ENCODE measurements at regions not wholly inside any gene's neighbourhood (a gene's known extent, or its start where the extent isn't known, plus 50 kb on each side); places are given as distances from the start of the nearest gene placed in this dataset.

DNA sequence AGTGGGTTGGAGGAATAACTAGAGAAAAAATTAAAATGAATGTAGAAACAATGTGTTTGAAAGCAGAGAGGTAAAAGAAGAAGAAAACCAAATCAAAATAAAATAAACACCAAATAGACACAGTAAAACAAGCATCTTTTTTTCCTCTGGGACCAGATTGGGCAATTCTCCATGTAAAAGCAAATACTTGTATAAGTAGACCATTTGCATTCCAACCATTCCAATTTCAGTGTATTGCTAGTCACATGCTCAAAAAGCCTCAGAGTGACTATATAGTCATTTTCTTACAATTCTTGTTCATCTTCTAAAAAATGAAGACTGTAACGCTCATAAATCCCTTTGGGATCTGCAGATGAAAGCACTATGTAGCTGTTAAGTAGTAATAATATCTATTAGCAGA is 969.5 kb downstream of the PCDH18 start:
- no TSS peak for BruUV-seq (replicated peaks)
- no peaks in the 10 kb centered on the region for H3K9me2 ChIP-seq (ENCODE audit: insufficient read depth)
- ATAC-seq (no peak), DNase-seq (ENCODE audit: low read depth, low spot score) (no peak)
- no peak overlapping the region for H3K27ac ChIP-seq (ENCODE audit: low read depth, low read length)
- no peak overlapping the region for H2AFZ ChIP-seq (ENCODE audit: low read depth, low read length, poor library complexity, severe bottlenecking)
- ChIA-PET RAD21 (ENCODE audit: low non-redundant PET in 1 of 2, low total read pairs in 2 of 2, uncharacterized antibody in 2 of 2, unreplicated experiment in 2 of 2) (no interaction called here), POLR2A (no interaction called here), CTCF (no interaction called here)
- H3K27me3 ChIP-seq (ENCODE audit: insufficient read depth, low read length) = no peaks in the 10 kb centered on the region
- no peak overlapping the region for H3K4me3 ChIP-seq (replicated peaks in 1 of 2; ENCODE audit: low read depth in 1 of 2, low read length in 2 of 2)
- H3K4me2 ChIP-seq (ENCODE audit: low read length) = no peak overlapping the region
- TF ChIP-seq SIN3A (IDR thresholded peaks at IDR 0.05; ENCODE audit: low read depth) (no peak), ZNF274 (IDR thresholded peaks at IDR 0.05; ENCODE audit: low read depth, low read length) (no peak)
- TF ChIP-seq, protein P1, sequence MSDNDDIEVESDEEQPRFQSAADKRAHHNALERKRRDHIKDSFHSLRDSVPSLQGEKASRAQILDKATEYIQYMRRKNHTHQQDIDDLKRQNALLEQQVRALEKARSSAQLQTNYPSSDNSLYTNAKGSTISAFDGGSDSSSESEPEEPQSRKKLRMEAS (IDR thresholded peaks at IDR 0.05) = no peak
- H4K20me1 ChIP-seq (ENCODE audit: insufficient read depth) = no peaks in the 10 kb centered on the region
- no peak overlapping the region for H3K9ac ChIP-seq (ENCODE audit: low read length)
- intact Hi-C loops (cut with micrococcal nuclease) = no loop called here
- no peaks in the 10 kb centered on the region for H3K79me2 ChIP-seq (ENCODE audit: insufficient read depth, low read length)
- H3K36me3 ChIP-seq (ENCODE audit: control insufficient read depth in 1 of 2, insufficient read depth in 2 of 2, low read length in 2 of 2) = no peaks in the 10 kb centered on the region
- no peaks in the 10 kb centered on the region for H3K9me3 ChIP-seq (ENCODE audit: control insufficient read depth in 1 of 2, insufficient read depth in 1 of 2, low read depth in 1 of 2, low read length in 2 of 2)
- H3K4me1 ChIP-seq (ENCODE audit: control insufficient read depth in 1 of 2, insufficient read depth in 2 of 2, low read length in 2 of 2) = no peaks in the 10 kb centered on the region

DNA sequence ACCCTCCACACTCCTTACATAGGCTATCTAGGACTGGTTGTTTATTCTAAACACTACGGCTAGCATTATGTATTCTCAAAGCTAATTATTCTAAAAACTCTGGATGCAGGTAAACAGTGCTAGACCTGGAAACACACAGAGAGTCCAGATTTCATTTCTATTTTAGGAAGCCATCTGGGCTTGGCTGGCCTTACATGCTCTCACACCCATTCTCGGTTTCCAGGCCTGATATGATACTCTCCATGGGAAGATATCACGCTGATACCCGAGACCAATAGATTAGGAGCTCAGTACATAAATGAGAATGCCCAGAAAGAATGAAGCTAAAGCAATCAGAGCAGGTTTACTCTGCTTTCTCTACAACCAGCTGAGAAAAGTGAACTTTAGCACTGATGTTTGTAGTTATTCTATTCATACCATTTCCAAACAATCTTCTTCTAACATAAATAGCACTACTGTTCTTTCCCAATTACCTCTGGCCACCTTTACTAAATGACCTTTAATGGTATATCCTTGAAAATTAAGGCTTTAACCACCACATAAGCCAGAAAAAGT is 973.3 kb downstream of the PCDH18 start:
- Histone ChIP-seq H3K36me3 (ENCODE audit: control insufficient read depth in 1 of 2, insufficient read depth in 2 of 2, low read length in 2 of 2) (no peaks in the 10 kb centered on the region), H3K9me2 (ENCODE audit: insufficient read depth) (no peaks in the 10 kb centered on the region), H3K9ac (ENCODE audit: low read length) (no peak overlapping the region), H3K27me3 (ENCODE audit: insufficient read depth, low read length) (no peaks in the 10 kb centered on the region), H3K79me2 (ENCODE audit: insufficient read depth, low read length) (no peaks in the 10 kb centered on the region), H3K9me3 (ENCODE audit: control insufficient read depth in 1 of 2, insufficient read depth in 1 of 2, low read depth in 1 of 2, low read length in 2 of 2) (no peaks in the 10 kb centered on the region), H3K4me3 (replicated peaks in 1 of 2; ENCODE audit: low read depth in 1 of 2, low read length in 2 of 2) (no peak overlapping the region), H3K4me1 (ENCODE audit: control insufficient read depth in 1 of 2, insufficient read depth in 2 of 2, low read length in 2 of 2) (no peaks in the 10 kb centered on the region), H4K20me1 (ENCODE audit: insufficient read depth) (no peaks in the 10 kb centered on the region), H3K27ac (ENCODE audit: low read depth, low read length) (no peak overlapping the region), H2AFZ (ENCODE audit: low read depth, low read length, poor library complexity, severe bottlenecking) (no peak overlapping the region), H3K4me2 (ENCODE audit: low read length) (no peak overlapping the region)
- ChIA-PET POLR2A (no interaction called here), RAD21 (ENCODE audit: low non-redundant PET in 1 of 2, low total read pairs in 2 of 2, uncharacterized antibody in 2 of 2, unreplicated experiment in 2 of 2) (no interaction called here), CTCF (no interaction called here)
- no TSS peak for BruUV-seq (replicated peaks)
- intact Hi-C loops (cut with micrococcal nuclease) = no loop called here
- no peak for DNase-seq (ENCODE audit: low read depth, low spot score)
- no peak for ATAC-seq
- TF ChIP-seq YY1 (IDR thresholded peaks at IDR 0.05; ENCODE audit: extremely low read depth, insufficient replicate concordance, low read depth, low read length) = no peak
- TF ChIP-seq RAD21 (IDR thresholded peaks at IDR 0.05; ENCODE audit: low read depth) = no peak
- no peak for TF ChIP-seq TCF7L2 (IDR thresholded peaks at IDR 0.05; ENCODE audit: borderline replicate concordance, extremely low read depth, insufficient read depth, insufficient read length)
- TF ChIP-seq SRF (IDR thresholded peaks at IDR 0.05; ENCODE audit: low read depth) = no peak
- TF ChIP-seq, protein P2, sequence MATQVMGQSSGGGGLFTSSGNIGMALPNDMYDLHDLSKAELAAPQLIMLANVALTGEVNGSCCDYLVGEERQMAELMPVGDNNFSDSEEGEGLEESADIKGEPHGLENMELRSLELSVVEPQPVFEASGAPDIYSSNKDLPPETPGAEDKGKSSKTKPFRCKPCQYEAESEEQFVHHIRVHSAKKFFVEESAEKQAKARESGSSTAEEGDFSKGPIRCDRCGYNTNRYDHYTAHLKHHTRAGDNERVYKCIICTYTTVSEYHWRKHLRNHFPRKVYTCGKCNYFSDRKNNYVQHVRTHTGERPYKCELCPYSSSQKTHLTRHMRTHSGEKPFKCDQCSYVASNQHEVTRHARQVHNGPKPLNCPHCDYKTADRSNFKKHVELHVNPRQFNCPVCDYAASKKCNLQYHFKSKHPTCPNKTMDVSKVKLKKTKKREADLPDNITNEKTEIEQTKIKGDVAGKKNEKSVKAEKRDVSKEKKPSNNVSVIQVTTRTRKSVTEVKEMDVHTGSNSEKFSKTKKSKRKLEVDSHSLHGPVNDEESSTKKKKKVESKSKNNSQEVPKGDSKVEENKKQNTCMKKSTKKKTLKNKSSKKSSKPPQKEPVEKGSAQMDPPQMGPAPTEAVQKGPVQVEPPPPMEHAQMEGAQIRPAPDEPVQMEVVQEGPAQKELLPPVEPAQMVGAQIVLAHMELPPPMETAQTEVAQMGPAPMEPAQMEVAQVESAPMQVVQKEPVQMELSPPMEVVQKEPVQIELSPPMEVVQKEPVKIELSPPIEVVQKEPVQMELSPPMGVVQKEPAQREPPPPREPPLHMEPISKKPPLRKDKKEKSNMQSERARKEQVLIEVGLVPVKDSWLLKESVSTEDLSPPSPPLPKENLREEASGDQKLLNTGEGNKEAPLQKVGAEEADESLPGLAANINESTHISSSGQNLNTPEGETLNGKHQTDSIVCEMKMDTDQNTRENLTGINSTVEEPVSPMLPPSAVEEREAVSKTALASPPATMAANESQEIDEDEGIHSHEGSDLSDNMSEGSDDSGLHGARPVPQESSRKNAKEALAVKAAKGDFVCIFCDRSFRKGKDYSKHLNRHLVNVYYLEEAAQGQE (IDR thresholded peaks at IDR 0.05; ENCODE audit: low read depth) = no peak
- TF ChIP-seq ELF1 (IDR thresholded peaks at IDR 0.05; ENCODE audit: borderline replicate concordance, low read depth) = no peak
- TF ChIP-seq POLR2AphosphoS5 (IDR thresholded peaks at IDR 0.05; ENCODE audit: low read depth, low read length) = no peak
- no peak for TF ChIP-seq CEBPB (IDR thresholded peaks at IDR 0.05; ENCODE audit: low read depth)
- no peak for TF ChIP-seq ZFX (IDR thresholded peaks at IDR 0.05)
- no peak for TF ChIP-seq FOSL1 (IDR thresholded peaks at IDR 0.05; ENCODE audit: low read depth)
- TF ChIP-seq SP1 (IDR thresholded peaks at IDR 0.05; ENCODE audit: low read depth) = no peak
- no peak for TF ChIP-seq ZNF274 (IDR thresholded peaks at IDR 0.05; ENCODE audit: low read depth, low read length)
- TF ChIP-seq, protein P3, sequence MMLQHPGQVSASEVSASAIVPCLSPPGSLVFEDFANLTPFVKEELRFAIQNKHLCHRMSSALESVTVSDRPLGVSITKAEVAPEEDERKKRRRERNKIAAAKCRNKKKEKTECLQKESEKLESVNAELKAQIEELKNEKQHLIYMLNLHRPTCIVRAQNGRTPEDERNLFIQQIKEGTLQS (IDR thresholded peaks at IDR 0.05) = no peak
- TF ChIP-seq JUND (IDR thresholded peaks at IDR 0.05) = no peak
- TF ChIP-seq, protein P4, sequence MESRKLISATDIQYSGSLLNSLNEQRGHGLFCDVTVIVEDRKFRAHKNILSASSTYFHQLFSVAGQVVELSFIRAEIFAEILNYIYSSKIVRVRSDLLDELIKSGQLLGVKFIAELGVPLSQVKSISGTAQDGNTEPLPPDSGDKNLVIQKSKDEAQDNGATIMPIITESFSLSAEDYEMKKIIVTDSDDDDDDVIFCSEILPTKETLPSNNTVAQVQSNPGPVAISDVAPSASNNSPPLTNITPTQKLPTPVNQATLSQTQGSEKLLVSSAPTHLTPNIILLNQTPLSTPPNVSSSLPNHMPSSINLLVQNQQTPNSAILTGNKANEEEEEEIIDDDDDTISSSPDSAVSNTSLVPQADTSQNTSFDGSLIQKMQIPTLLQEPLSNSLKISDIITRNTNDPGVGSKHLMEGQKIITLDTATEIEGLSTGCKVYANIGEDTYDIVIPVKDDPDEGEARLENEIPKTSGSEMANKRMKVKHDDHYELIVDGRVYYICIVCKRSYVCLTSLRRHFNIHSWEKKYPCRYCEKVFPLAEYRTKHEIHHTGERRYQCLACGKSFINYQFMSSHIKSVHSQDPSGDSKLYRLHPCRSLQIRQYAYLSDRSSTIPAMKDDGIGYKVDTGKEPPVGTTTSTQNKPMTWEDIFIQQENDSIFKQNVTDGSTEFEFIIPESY (IDR thresholded peaks at IDR 0.05; ENCODE audit: extremely low read depth, insufficient replicate concordance, low read length) = no peak

Data from HCT116 (cell line).